HT-29 (cell line): ENCODE measurements at regions not wholly inside any gene's neighbourhood (a gene's known extent, or its start where the extent isn't known, plus 50 kb on each side); places are given as distances from the start of the nearest gene placed in this dataset.

Source experiments
- DNase-seq: peaks from one replicate; pipeline ENCODE4 v3.0.0-alpha.2; 2015; ENCODE audit warnings: low spot score

DNA sequence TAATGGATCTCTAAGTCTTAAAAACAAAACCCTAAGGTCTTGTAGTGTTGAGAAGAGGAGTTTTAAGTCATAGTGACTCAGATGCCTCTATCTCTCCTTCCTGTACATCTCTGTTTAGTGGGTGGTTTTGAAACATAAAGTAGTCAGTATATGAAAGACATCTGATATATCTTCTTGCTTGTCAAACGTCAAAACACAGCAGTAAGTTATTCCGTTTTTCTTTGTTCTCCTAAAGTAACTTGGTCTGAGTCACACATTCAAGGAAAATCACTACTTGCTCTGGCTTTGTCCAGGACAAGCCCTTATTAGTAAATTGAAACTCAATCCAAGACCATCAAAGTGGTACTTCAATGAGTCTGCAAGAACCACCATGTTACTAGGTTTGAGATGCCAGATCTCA is 1172.5 kb downstream of the BCL11B start:
- DNase-seq = no peak

GRCh38 chr14:98101323-98101722 is 1170.7 kb downstream of the BCL11B start:
- no peak for DNase-seq

GRCh38 chr14:98103705-98104104 is 1168.3 kb downstream of the BCL11B start:
- no peak for DNase-seq

GRCh38 chr14:98109326-98109725 is 1162.7 kb downstream of the BCL11B start:
- no peak for DNase-seq

DNA sequence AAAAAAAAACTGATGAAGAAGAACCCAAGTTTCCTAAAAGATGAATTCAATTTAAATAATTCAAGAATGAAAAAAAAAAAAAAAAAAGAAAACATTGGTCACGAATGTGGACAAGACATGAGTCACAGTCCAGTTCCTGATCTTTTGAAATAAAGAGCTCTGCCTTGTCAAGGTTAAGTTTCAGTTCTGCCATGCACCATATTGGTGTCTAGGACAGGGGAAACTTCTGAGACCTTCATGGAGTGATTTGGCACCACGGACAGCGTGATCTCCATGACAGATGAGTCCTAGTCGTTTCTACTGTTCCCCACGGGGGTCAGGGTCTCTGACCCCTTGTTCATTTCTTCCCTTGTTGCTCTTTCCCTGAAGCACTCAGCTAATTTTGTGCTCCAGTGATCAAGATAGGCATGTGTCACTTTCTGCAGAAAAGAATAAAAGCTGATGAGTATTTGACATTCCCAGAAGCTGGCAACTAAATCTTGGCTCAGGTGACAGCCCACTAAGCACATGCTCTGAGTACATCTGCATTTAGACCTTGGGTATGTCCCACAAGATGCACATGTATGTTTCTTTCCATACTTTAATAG is 1159.7 kb downstream of the BCL11B start:
- DNase-seq = no peak

DNA sequence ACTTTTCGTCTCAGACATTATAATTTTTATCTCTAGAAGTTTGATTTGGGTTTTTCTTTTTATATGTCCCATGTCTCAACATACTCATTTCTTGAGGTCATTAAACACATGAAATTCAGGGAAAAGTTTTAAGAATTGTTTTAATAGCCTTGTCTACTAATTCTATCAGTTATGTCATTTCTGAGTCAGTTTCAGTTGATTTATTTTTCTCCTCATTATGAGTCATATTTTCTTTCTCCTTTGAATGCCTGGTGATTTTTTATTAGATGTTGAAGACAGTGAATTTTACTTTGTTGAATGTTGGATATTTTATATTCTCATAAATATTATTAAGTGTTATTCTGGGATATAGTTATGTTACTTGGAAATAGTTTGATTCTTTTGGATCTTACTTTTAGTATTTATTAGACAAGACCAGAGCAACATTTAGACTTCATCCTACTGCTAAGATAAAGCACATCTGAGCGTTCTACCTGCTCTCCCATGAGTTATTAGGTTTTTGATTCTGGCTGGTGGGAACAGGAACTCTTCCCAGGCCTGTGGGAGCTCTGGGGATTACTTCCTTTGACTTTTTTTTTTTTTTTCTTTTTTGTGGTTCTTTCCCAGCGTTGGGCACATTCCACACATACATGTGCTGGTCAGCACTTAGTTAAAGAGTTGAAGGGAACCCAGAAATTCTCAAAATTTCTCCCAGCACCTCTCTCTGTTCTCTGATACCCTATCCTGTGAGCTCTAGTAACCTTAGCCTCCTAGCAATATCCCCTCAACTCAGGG is 1157.7 kb downstream of the BCL11B start:
- no peak for DNase-seq

DNA sequence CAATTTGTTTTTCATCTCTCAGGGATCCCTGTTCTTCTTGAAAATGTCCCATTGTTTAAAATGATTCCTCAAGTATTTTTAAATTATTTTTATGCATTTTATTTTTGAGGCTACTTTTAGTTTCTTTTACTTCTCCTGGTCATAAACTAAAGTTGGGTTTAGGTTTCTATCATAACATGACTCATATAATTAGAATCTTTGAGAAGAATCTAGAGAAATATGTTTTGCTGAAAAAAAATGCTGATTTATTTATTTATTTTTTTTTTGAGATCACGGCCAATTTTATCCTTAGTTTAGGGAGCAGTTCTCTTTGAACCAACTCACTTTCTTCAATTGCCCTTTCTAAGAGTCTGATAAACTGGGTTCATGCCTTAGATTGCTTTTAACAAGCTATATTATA is 1157.1 kb downstream of the BCL11B start:
- no peak for DNase-seq

DNA sequence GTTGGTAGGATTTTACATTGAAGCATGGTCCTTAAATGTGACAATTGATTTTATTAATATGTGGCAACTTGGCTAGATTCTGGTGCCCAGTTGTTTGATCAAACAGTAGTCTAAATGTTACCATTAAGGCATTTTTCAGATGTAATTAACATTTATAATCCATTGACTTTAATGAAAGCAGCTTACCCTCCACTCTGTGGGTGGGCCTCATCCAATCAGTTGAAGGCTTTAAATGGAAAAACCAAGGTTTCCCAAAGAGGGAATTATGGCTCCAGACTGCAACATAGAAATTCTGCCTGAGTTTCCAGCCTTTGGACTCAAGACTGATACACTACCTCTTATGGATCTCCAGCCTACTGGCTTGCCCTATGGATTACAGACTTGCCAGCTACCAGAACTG is 1153.2 kb downstream of the BCL11B start:
- DNase-seq = no peak

DNA sequence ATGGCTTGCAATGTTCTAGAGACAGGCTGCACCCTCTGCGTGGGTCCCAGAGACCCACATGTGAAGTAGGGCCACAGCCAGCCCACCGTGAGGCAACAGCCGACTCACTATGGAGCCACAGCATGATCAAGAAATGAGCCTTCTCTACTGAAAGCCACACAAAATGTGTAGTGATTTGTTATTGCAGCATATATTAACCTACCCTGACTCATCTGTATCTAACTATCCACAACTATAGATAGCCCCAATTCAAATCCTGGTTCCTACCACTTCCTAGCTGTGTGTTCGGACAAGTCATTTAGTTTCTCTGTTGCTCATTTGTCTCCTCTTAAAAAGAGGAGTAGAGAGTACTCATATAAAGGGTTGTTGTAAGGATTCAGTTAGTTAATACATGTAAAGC is 1152.3 kb downstream of the BCL11B start:
- DNase-seq = no peak

GRCh38 chr14:98120831-98121464 is 1151.0 kb downstream of the BCL11B start:
- DNase-seq = no peak

- DNase-seq = no peak
Measured at GRCh38 chr14:98122527-98122926, 1149.5 kb downstream of the BCL11B start.

GRCh38 chr14:98130691-98131090 is 1141.3 kb downstream of the BCL11B start:
- DNase-seq = no peak

GRCh38 chr14:98131406-98131805 is 1140.6 kb downstream of the BCL11B start:
- DNase-seq = no peak

GRCh38 chr14:98133806-98134205 is 1138.2 kb downstream of the BCL11B start:
- DNase-seq = no peak

- DNase-seq = no peak
Measured at GRCh38 chr14:98136012-98136789, 1135.8 kb downstream of the BCL11B start.

DNA sequence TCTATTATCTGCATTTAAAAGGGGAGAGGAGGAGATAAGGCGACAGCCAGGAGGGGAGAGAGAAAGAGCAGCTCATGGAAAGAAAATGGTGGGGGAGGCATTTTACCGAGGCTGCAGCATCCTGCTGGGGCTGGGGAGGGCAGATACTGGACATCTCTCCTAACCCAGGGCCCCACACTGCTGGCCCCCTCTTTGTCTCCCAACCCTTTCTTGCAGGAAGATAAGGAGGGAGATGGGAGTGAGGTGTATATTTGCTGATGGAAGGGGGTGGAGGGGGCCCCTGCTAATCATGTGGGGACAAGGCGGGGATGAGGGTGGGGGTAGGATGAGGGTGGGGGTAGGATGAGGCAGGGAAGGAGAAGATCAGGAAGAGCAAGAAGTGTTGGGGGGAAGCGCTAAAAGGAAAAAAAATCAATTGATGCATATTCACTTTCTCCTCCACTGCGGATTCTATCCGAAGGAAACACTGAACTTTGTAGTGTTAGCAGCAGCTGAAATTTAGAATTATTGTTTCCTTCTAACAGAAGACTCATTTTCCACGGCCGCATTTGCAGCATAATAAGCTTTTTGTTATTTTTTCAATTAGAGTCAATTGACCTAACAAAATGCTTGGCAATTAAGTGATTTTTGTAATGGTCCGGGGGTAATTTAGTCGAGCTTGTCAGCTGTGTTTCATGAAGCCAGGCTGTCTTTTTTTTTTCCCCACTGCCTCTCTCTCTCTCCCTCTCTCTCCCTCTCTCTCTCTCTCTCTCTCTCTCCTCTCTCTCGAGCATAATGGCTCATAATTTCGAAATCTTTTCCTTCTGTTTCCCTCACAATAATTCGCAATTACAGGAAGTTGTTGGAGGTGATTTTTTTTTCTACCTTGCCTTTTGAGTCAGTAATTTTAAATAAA is 1134.6 kb downstream of the BCL11B start:
- no peak for DNase-seq

GRCh38 chr14:98138666-98139065 is 1133.3 kb downstream of the BCL11B start:
- peak; percentile 4 for DNase-seq

GRCh38 chr14:98140862-98141530 is 1131.0 kb downstream of the BCL11B start:
- no peak for DNase-seq

GRCh38 chr14:98143566-98143965 is 1128.4 kb downstream of the BCL11B start:
- DNase-seq = no peak

- no peak for DNase-seq
Measured at GRCh38 chr14:98144964-98145363, 1127.0 kb downstream of the BCL11B start.

DNA sequence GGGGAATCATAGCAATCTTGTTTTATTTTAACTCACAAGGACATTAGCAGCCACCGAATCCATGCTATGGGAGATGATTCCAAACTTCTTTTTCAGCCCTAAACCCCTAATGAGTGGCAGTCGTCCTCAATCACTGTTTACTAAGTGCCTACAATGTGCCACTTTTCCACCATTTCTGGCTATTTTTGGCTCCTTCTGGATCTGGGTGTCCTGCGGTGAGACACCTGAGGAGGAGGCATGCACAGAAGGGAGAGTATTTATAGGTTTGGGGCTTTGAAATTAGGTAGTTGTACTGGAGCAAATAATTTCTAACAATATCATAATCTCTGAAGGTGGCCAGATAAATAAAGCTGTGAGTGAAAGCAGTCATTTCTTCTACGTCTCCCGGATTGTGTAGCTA is 1125.6 kb downstream of the BCL11B start:
- DNase-seq = no peak
